Psoas muscle (tissue), 7 donors: ENCODE measurements at regions not wholly inside any gene's neighbourhood (a gene's known extent, or its start where the extent isn't known, plus 50 kb on each side); places are given as distances from the start of the nearest gene placed in this dataset.

Experiments
- ATAC-seq, 4 donors: fragments of 200-7000 bp; cut with Tn5 transposase; one replicate each; pipeline ENCODE4 v1.9.1; 2020; ENCODE audit warnings: moderate library complexity in 3 of 4, mild to moderate bottlenecking in 2 of 4
- DNase-seq, 2 donors: peaks; one replicate each; pipeline ENCODE4 v3.0.0-alpha.2; 2020
- H3K27ac ChIP-seq: fragments of 200-600 bp; one replicate; pipeline ENCODE4 v1.8.0; 2022
- H3K27me3 ChIP-seq, 3 donors: fragments of 200-600 bp in 1 of 3; one replicate each; pipeline versions ENCODE4 v1.6.1 to v1.8.0; 2013 to 2022; ENCODE audit warnings: low read length in 2 of 3, mild to moderate bottlenecking in 2 of 3, moderate library complexity in 1 of 3; ENCODE audit not compliant: insufficient read depth in 3 of 3
- H3K36me3 ChIP-seq, 2 donors: fragments of 200-600 bp in 1 of 2; one replicate each; pipeline versions ENCODE4 v1.6.1 to v1.8.0; 2013 to 2022; ENCODE audit warnings: low read depth in 1 of 2, mild to moderate bottlenecking in 1 of 2, moderate library complexity in 1 of 2; ENCODE audit not compliant: insufficient read depth in 1 of 2
- H3K4me1 ChIP-seq: fragments of 200-600 bp; one replicate; pipeline ENCODE4 v1.8.0; 2022
- H3K4me3 ChIP-seq: fragments of 200-600 bp; one replicate; pipeline ENCODE4 v1.8.0; 2022; ENCODE audit warnings: mild to moderate bottlenecking
- H3K9me3 ChIP-seq: fragments of 200-600 bp; one replicate; pipeline ENCODE4 v1.8.0; 2022
- CTCF ChIP-seq: fragments of 200-600 bp; IDR thresholded peaks from one replicate; pipeline ENCODE4 v1.8.0; 2022; ENCODE audit warnings: antibody characterized with exemption
- WGBS, 3 donors: extraction: QIAGEN DNeasy Blood & Tissue Kit; methylation state at CpG; one replicate each; pipeline versions ENCODE4 v1.1.6 to v1.1.7; 2013; 5-methylcytosine and 5-hydroxymethylcytosine counted together
- intact Hi-C, 2 donors: fragments of 100-400 bp; cut with DNase I; formaldehyde crosslinking; loops; one replicate each; pipeline versions ENCODE4 v1.11.0 to v1.14.2; 2022
- donor health status: healthy with polysubstance abuse.
- donor health status: DM: no; HTN: no; CAD: no; lungs with moderate emphysema.
- donor health status: Bipolar disorder and iron deficiency.
- donor health status: healthy.
- donor health status: DM: yes; HTN: yes; CAD: no.
- donor health status: DM: no; HTN: no; CAD: no.
- donor health status: DM: yes; HTN: yes; CAD: no.

- no peak overlapping the region for H3K4me3 ChIP-seq
- TF ChIP-seq CTCF: no peak
- H3K9me3 ChIP-seq: no peaks in the 10 kb centered on the region
- DNase-seq (no peak), ATAC-seq (no peak)
- WGBS, 3 donors: 87 to 90% (median 88%) methylated on average over 11 of the region's 11 CpGs
- H3K27ac ChIP-seq: no peak overlapping the region
- H3K4me1 ChIP-seq: no peaks in the 10 kb centered on the region
- no peaks in the 10 kb centered on the region for H3K36me3 ChIP-seq
- H3K27me3 ChIP-seq: peaks cover 0 to 4% (median 0%) of the 10 kb centered on the region in 3 donors
- intact Hi-C loops: no loop called here
Measured at GRCh38 chr2:176647325-176648165, 378.3 kb downstream of the MTX2 start.

GRCh38 chr2:176648700-176649297 lies 379.6 kb downstream of the MTX2 start:
- DNase-seq (no peak), ATAC-seq (no peak)
- Histone ChIP-seq H3K27me3 (peaks cover 0 to 4% (median 0%) of the 10 kb centered on the region in 3 donors), H3K4me1 (peaks cover 4% of the 10 kb centered on the region), H3K9me3 (no peaks in the 10 kb centered on the region), H3K36me3 (no peaks in the 10 kb centered on the region), H3K27ac (no peak overlapping the region), H3K4me3 (no peak overlapping the region)
- WGBS, 3 donors: 82 to 86% (median 83%) methylated on average over 8 of the region's 8 CpGs
- intact Hi-C loops: no loop called here
- no peak for TF ChIP-seq CTCF

- WGBS, 3 donors: 85 to 91% (median 90%) methylated on average over 4 of the region's 4 CpGs
- peaks cover 6% of the 10 kb centered on the region for H3K4me1 ChIP-seq
- H3K4me3 ChIP-seq: no peak overlapping the region
- H3K27me3 ChIP-seq: no peaks in the 10 kb centered on the region
- ATAC-seq (no peak), DNase-seq (no peak)
- TF ChIP-seq CTCF: no peak
- no peaks in the 10 kb centered on the region for H3K9me3 ChIP-seq
- no peaks in the 10 kb centered on the region for H3K36me3 ChIP-seq
- H3K27ac ChIP-seq: no peak overlapping the region
- intact Hi-C loops: loop anchor here (5.0 to 10.0 kb wide), 3 partner anchors 165 to 523 kb away; partner anchors contain the start of gene HOXD8 (in 1 of the 2)
Measured at GRCh38 chr2:176650104-176650837, 381.0 kb downstream of the MTX2 start.

- WGBS, 3 donors: 92 to 93% (median 92%) methylated on average over 13 of the region's 13 CpGs
- no peak for TF ChIP-seq CTCF
- no peaks in the 10 kb centered on the region for H3K36me3 ChIP-seq
- intact Hi-C loops: loop anchor here (5.0 to 10.0 kb wide), 3 partner anchors 164 to 524 kb away; partner anchors contain the start of gene HOXD8 (in 1 of the 2)
- H3K27ac ChIP-seq: no peak overlapping the region
- ATAC-seq (no peak), DNase-seq (no peak)
- H3K9me3 ChIP-seq: no peaks in the 10 kb centered on the region
- H3K27me3 ChIP-seq: no peaks in the 10 kb centered on the region
- H3K4me3 ChIP-seq: no peak overlapping the region
- H3K4me1 ChIP-seq: peaks cover 6% of the 10 kb centered on the region
Measured at GRCh38 chr2:176650838-176651555, 381.8 kb downstream of the MTX2 start.
